IPS-18a (cell line): ENCODE measurements at regions not wholly inside any gene's neighbourhood (a gene's known extent, or its start where the extent isn't known, plus 50 kb on each side); places are given as distances from the start of the nearest gene placed in this dataset.
"Not testable (repeated sequence)": the region's sequence is repeated elsewhere in the genome, so short reads cannot be mapped to it uniquely, and the experiment has no call there.

ENCODE experiments used
- H3K27ac ChIP-seq: one replicate; pipeline ENCODE4 v1.5.1; 2013; ENCODE audit warnings: low read length
- H3K27me3 ChIP-seq: one replicate; pipeline ENCODE4 v1.6.1; 2013; ENCODE audit warnings: mild to moderate bottlenecking, low read length; ENCODE audit not compliant: control insufficient read depth, insufficient read depth
- H3K36me3 ChIP-seq: one replicate; pipeline ENCODE4 v1.6.1; 2013; ENCODE audit warnings: low read depth, low read length; ENCODE audit not compliant: control insufficient read depth
- H3K4me1 ChIP-seq: one replicate; pipeline ENCODE4 v1.6.1; 2013; ENCODE audit warnings: low read depth, low read length; ENCODE audit not compliant: control insufficient read depth
- H3K4me3 ChIP-seq: one replicate; pipeline ENCODE4 v1.5.1; 2013; ENCODE audit warnings: low read length
- H3K9ac ChIP-seq: one replicate; pipeline ENCODE4 v1.6.1; 2013; ENCODE audit warnings: mild to moderate bottlenecking, low read length, moderate library complexity
- H3K9me3 ChIP-seq: one replicate; pipeline ENCODE4 v1.6.1; 2013; ENCODE audit warnings: low read depth, low read length; ENCODE audit not compliant: control insufficient read depth

DNA sequence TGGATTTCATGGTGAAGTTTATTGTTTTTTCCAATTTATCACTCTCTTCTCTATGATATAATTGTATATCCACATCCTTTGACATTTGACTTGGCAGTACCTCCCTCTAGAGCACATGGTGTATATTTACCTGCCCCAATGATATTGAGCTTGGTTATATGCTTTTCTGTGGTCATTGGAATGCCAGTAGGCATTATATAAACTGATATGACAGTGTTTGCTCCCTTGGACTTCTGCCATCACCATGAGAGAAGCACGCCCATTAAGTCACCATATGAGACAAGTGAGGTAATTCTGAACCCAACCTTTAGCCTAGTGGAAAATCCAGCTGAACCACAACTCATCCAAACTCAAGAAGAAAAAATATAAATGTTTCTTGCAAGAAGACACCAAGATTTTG is 2761.5 kb downstream of the ARAP2 start:
- H3K27ac ChIP-seq = no peak overlapping the region
- H3K4me1 ChIP-seq = no peaks in the 10 kb centered on the region
- no peaks in the 10 kb centered on the region for H3K9me3 ChIP-seq

DNA sequence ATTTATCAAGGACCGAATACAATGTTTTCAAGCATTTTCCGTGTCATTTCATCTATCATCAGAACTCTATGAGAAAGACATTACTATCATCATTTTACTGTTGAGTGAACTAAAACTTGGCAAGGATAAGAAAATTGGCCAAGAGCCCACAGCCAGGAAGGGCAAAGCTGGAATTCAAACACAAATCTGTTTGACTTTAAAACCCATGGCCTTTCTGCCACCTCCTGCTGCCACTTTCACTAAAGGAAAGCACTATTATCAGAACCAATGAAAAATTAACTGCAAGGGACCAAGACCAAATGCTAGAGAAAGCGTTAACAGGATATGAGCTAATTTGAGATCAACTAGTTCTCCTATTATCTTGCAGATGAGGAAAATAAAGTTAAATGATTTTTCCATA is 2759.2 kb downstream of the ARAP2 start:
- Histone ChIP-seq H3K9ac (no peak overlapping the region), H3K9me3 (no peaks in the 10 kb centered on the region), H3K4me3 (no peak overlapping the region), H3K27me3 (no peaks in the 10 kb centered on the region), H3K4me1 (no peaks in the 10 kb centered on the region), H3K27ac (no peak overlapping the region), H3K36me3 (no peaks in the 10 kb centered on the region)

More for the DNA sequence above, 2761.5 kb downstream of the ARAP2 start:
- no peak overlapping the region for H3K4me3 ChIP-seq
- no peaks in the 10 kb centered on the region for H3K36me3 ChIP-seq
- H3K27me3 ChIP-seq = no peaks in the 10 kb centered on the region
- H3K9ac ChIP-seq = no peak overlapping the region

DNA sequence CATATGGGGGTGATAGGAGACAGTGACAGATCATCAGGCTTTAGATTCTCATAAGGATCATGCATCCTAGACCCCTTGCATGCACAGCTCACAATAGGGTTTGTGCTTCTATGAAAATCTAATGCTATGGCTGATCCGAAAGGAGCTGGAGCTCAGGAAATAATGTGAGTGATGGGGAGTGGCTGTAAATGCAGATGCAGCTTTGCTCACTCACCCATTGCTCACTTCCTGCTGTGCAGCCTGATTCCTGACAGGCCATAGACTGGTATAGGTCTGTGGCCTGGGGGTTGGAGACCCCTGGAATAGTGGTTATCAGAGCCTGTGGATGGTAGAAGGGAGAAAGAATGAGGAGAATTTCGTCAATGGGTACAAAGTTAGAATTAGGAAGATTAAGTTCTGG is 2751.1 kb downstream of the ARAP2 start:
- no peaks in the 10 kb centered on the region for H3K4me1 ChIP-seq
- no peaks in the 10 kb centered on the region for H3K36me3 ChIP-seq
- H3K27me3 ChIP-seq = no peaks in the 10 kb centered on the region
- H3K9ac ChIP-seq = no peak overlapping the region
- peaks cover 3% of the 10 kb centered on the region for H3K9me3 ChIP-seq
- H3K4me3 ChIP-seq = no peak overlapping the region
- no peak overlapping the region for H3K27ac ChIP-seq

DNA sequence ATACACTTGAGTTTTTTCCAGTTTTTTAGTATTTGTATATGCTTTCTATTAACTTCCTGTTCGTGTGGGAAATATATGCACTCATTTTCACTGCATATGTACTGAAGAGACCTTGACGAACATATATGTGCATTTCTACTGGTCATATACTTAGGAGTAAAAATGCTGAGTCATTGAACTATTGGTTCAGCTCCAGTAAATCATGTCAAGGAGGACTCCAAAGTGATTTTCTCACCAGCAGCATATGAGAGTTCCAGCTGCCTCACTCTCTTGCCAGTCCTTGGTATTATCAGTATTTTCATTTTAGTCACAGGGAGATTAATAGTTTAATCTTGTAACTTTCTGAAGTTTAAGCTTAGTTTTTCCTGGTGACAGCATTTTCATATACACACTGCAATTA is 2750.2 kb downstream of the ARAP2 start:
- Histone ChIP-seq H3K27ac (no peak overlapping the region), H3K4me1 (no peaks in the 10 kb centered on the region)

DNA sequence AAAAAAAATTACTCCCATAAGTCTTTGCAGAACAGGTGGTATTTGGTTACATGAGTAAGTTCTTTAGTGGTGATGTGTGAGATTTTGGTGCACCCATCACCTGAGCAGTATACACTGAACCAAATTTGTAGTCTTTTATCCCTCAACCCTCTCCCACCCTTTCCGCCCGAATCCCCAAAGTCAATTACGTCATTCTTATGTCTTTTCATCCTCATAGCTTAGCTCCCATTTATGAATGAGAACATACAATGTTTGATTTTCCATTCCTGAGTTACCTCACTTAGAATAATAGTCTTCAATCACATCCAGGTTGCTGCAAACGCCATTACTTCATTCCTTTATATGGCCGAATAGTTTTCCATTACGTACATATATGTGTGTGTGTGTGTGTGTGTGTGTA is 2742.7 kb downstream of the ARAP2 start:
- not testable (repeated sequence) for H3K9me3 ChIP-seq, H3K9ac ChIP-seq, H3K27ac ChIP-seq, H3K27me3 ChIP-seq, H3K4me3 ChIP-seq, H3K36me3 ChIP-seq, H3K4me1 ChIP-seq

More for the DNA sequence above, 2750.2 kb downstream of the ARAP2 start:
- H3K9ac ChIP-seq = no peak overlapping the region
- H3K4me3 ChIP-seq = no peak overlapping the region
- H3K36me3 ChIP-seq = no peaks in the 10 kb centered on the region
- H3K27me3 ChIP-seq = no peaks in the 10 kb centered on the region
- peaks cover 3% of the 10 kb centered on the region for H3K9me3 ChIP-seq

DNA sequence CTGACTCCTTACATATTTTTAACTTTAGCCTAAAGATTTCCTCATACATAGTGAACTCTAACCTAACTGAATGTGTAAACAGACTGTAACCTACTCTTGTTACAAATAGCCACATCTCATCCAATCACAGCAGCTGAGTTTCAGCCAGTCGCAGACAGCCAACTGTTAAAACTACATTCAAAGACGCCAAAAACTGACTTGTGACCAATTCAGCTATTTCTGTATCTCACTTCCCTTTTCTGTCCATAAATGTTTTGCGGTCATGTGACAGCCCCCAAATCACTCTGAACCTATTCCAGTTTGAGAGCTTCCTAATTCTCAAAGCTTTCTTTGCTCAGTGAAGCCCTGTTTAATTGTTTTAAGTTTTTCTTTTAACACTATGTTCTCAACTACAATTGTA is 2731.9 kb downstream of the ARAP2 start:
- H3K4me3 ChIP-seq = no peak overlapping the region
- H3K4me1 ChIP-seq = no peaks in the 10 kb centered on the region
- no peaks in the 10 kb centered on the region for H3K27me3 ChIP-seq
- H3K27ac ChIP-seq = no peak overlapping the region
- H3K36me3 ChIP-seq = no peaks in the 10 kb centered on the region
- no peak overlapping the region for H3K9ac ChIP-seq
- peaks cover 14% of the 10 kb centered on the region for H3K9me3 ChIP-seq

DNA sequence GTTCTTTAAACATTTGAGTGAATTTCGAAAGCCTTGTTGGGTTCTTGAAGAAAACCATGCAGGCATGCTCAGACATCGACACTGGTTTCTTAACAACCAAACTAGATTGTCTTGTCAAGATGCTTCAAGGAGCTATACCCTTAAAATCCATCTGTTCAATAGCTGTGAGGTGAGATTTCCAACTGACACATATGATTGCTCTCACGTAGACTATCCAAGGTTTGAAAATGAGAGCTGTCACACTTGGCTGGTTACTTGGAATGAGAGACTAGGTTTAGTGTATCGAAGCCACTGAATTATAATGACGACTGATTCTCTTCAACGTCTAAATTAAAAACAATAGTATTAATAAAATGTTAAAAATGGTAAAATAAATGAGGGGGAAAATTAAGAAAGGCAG is 2725.5 kb downstream of the ARAP2 start:
- H3K4me1 ChIP-seq = no peaks in the 10 kb centered on the region
- no peak overlapping the region for H3K9ac ChIP-seq
- no peak overlapping the region for H3K27ac ChIP-seq

DNA sequence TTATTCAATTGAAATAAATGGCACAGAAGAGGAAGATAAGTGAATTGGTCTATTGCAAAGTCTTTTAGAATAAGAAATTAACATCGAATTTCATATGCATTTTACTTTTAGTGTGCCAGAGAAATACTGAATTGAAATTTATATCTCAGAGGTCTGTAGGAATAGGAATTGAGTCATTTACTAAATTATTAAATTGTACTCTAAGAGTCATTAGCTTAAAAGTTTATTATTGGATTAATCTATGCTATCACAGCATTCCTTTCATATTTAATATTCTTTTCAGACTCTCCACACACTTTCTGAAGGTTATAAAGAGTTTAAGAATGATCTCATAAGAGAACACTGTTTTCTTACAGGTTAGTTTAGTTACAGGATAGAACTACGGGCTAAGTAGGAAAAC is 2711.5 kb downstream of the ARAP2 start:
- no peaks in the 10 kb centered on the region for H3K4me1 ChIP-seq

More for the DNA sequence above, 2725.5 kb downstream of the ARAP2 start:
- Histone ChIP-seq H3K9me3 (peaks cover 14% of the 10 kb centered on the region), H3K27me3 (no peaks in the 10 kb centered on the region), H3K4me3 (no peak overlapping the region), H3K36me3 (no peaks in the 10 kb centered on the region)

DNA sequence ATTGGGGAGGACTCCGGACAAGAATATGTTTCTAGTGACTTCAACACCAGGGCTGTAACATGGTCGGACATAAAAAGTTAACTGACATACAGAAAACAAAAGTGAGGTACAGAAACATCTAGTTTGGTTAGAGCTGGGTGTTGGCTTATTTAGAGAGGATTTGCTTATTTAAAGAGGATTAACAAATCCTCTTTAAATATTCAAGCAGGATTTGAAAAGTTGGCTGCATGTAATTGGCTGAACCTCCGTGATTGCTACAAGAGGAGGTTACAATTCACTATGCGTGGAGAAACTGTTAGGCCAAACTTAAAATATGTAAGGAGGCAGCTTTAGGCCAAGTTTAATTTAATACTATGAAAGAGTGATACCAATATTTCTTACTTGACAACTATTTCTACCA is 2707.4 kb downstream of the ARAP2 start:
- Histone ChIP-seq H3K9me3 (no peaks in the 10 kb centered on the region), H3K4me3 (no peak overlapping the region), H3K36me3 (no peaks in the 10 kb centered on the region), H3K27me3 (no peaks in the 10 kb centered on the region), H3K4me1 (no peaks in the 10 kb centered on the region), H3K27ac (no peak overlapping the region), H3K9ac (no peak overlapping the region)

More for the DNA sequence above, 2711.5 kb downstream of the ARAP2 start:
- H3K4me3 ChIP-seq = no peak overlapping the region
- no peaks in the 10 kb centered on the region for H3K9me3 ChIP-seq
- no peaks in the 10 kb centered on the region for H3K36me3 ChIP-seq
- no peaks in the 10 kb centered on the region for H3K27me3 ChIP-seq
- no peak overlapping the region for H3K27ac ChIP-seq
- no peak overlapping the region for H3K9ac ChIP-seq

DNA sequence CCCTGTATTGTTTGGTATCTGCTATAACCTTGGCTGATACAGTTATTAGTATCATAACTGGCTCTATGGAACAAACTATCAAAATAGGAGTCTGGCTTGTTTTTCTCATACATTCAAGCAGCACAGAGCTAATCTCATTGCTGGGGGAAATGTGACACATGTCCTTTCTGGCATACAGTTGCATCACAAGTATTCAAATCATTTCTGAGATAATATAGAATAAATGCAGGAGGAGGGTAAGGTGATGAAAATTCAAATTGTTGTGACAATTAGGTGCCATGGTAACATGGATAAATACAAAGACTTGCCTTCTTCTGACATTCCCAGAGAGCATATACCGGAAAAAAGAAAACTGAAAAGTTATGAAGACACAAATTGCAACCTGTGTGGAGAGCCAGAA is 2706.8 kb downstream of the ARAP2 start:
- Histone ChIP-seq H3K27ac (no peak overlapping the region), H3K9ac (no peak overlapping the region), H3K36me3 (no peaks in the 10 kb centered on the region), H3K27me3 (no peaks in the 10 kb centered on the region), H3K4me3 (no peak overlapping the region), H3K9me3 (no peaks in the 10 kb centered on the region), H3K4me1 (no peaks in the 10 kb centered on the region)

DNA sequence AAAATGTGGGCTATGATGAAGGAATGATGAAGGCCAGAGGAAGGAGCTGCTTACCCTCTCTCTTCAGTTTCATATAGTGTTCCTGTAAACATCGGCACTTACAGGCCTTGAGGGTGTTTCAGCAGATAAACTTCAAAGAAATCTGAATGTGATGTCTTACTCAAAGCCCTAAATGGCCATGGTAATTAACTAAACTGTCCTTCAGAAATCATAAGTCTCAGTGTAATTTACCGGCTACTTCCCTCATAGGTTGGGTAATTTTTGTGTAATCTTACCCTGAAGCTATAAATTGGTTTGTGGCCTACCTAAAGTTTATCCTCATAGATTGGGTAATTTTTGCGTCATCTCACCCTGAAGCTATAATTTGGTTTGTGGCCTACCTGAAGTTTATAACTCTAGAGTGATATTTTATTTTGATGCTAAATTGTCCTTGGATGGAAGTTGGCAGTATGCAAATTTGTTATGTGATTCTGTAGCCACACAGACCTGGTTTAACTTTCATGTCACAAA is 2700.3 kb downstream of the ARAP2 start:
- Histone ChIP-seq H3K27me3 (no peaks in the 10 kb centered on the region), H3K4me3 (no peak overlapping the region), H3K27ac (no peak overlapping the region), H3K9ac (no peak overlapping the region), H3K9me3 (peaks cover 7% of the 10 kb centered on the region), H3K4me1 (no peaks in the 10 kb centered on the region), H3K36me3 (no peaks in the 10 kb centered on the region)

DNA sequence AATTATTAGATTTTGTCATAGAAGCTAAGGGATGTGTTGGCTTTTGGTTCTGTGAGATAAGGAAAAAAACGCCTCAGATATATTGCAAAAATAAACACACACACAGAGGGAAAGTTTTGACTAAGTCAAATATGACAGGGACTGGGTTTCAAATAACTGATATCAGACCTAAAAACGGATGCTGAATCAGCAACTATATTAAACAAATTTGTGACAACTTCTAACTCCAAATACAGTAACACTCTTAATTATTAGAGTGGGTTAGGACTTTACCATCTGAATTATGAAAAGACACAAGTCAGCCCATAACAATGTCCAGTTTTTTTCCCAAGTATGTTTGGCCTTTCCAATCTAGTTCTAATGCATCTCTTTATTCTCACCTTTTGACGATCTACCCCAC is 2693.1 kb downstream of the ARAP2 start:
- H3K27ac ChIP-seq = no peak overlapping the region

More for the DNA sequence above, 2693.1 kb downstream of the ARAP2 start:
- Histone ChIP-seq H3K36me3 (no peaks in the 10 kb centered on the region), H3K27me3 (no peaks in the 10 kb centered on the region), H3K9ac (no peak overlapping the region), H3K9me3 (peaks cover 6% of the 10 kb centered on the region), H3K4me3 (no peak overlapping the region), H3K4me1 (no peaks in the 10 kb centered on the region)
